Breast epithelium (tissue), 4 donors: ENCODE measurements at regions not wholly inside any gene's neighbourhood (a gene's known extent, or its start where the extent isn't known, plus 50 kb on each side); places are given as distances from the start of the nearest gene placed in this dataset.

Experiments
- DNase-seq, 2 donors: peaks; one replicate each; pipeline ENCODE4 v3.0.0-alpha.2; 2019; ENCODE audit warnings: low spot score in 2 of 2
- H3K27ac ChIP-seq, 2 donors: fragments of 200-600 bp; sonication (generic) in 1 of 2; one replicate each; pipeline ENCODE4 v1.5.1; 2016 to 2019; ENCODE audit warnings: mild to moderate bottlenecking in 1 of 2
- H3K27me3 ChIP-seq, 2 donors: fragments of 200-600 bp; sonication (generic) in 1 of 2; one replicate each; pipeline versions ENCODE4 v1.5.1 to v1.6.0; 2017 to 2019; ENCODE audit warnings: control low read depth in 1 of 2, mild to moderate bottlenecking in 1 of 2
- H3K36me3 ChIP-seq: fragments of 200-600 bp; one replicate; pipeline ENCODE4 v1.5.1; 2019
- H3K4me1 ChIP-seq, 2 donors: fragments of 200-600 bp; sonication (generic); one replicate each; pipeline ENCODE4 v1.5.1; 2016 to 2019; ENCODE audit warnings: control low read depth in 1 of 2
- H3K4me3 ChIP-seq, 3 donors: fragments of 200-600 bp; sonication (generic); 1 replicate in 2 of 3; 2 replicates in 1 of 3; pipeline ENCODE4 v1.5.1; 2016 to 2019; ENCODE audit warnings: mild to moderate bottlenecking in 3 of 3, moderate library complexity in 2 of 3
- H3K9me3 ChIP-seq, 2 donors: fragments of 200-600 bp; sonication (generic) in 1 of 2; one replicate each; pipeline ENCODE4 v1.5.1; 2016 to 2019; ENCODE audit warnings: control low read depth in 1 of 2
- POLR2A ChIP-seq: fragments of 450-650 bp; IDR thresholded peaks from one replicate; pipeline ENCODE4 v1.6.1; 2016; ENCODE audit warnings: antibody characterized with exemption, mild to moderate bottlenecking, moderate library complexity
- POLR2AphosphoS5 ChIP-seq, 3 donors: sonication (generic); formaldehyde crosslinking; IDR thresholded peaks; one replicate each; pipeline ENCODE4 v1.6.1; 2017; ENCODE audit warnings: antibody characterized with exemption in 3 of 3
- intact Hi-C: fragments of 100-400 bp; cut with DNase I; formaldehyde crosslinking; loops from one replicate; pipeline ENCODE4 v1.15.1; 2023; ENCODE audit warnings: low total_unique reads
- TF ChIP-seq, protein P1 (sequence below), 3 donors: fragments of 450-650 bp; IDR thresholded peaks; one replicate each; pipeline ENCODE4 v1.5.1; 2016 to 2017; ENCODE audit warnings: antibody characterized with exemption in 3 of 3, mild to moderate bottlenecking in 3 of 3, moderate library complexity in 3 of 3

DNA sequence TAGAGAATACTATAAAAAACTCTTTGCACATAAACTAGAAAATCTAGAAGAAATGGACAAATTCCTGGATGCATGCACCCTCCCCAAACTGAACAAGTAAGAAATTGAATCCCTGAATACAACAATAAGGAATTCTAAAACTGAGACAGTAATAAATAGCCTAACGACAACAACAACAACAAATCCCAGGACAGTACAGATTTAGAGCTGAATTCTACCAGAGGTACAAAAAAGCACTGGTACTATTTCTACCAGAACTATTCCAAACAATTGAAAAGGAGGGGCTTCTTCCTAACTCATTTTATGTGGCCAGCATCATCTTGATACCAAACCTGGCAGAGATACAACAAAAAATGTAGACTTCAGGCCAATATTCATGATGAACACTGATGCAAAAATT is 394.4 kb upstream of the RORB start:
- Histone ChIP-seq H3K27me3 (no peaks in the 10 kb centered on the region), H3K4me1 (no peaks in the 10 kb centered on the region), H3K36me3 (no peaks in the 10 kb centered on the region), H3K4me3 (no peak overlapping the region), H3K27ac (no peak overlapping the region), H3K9me3 (no peaks in the 10 kb centered on the region)
- no peak for DNase-seq
- TF ChIP-seq POLR2A (no peak), POLR2AphosphoS5 (IDR thresholded peaks at IDR 0.05) (no peak)
- TF ChIP-seq, protein P1, sequence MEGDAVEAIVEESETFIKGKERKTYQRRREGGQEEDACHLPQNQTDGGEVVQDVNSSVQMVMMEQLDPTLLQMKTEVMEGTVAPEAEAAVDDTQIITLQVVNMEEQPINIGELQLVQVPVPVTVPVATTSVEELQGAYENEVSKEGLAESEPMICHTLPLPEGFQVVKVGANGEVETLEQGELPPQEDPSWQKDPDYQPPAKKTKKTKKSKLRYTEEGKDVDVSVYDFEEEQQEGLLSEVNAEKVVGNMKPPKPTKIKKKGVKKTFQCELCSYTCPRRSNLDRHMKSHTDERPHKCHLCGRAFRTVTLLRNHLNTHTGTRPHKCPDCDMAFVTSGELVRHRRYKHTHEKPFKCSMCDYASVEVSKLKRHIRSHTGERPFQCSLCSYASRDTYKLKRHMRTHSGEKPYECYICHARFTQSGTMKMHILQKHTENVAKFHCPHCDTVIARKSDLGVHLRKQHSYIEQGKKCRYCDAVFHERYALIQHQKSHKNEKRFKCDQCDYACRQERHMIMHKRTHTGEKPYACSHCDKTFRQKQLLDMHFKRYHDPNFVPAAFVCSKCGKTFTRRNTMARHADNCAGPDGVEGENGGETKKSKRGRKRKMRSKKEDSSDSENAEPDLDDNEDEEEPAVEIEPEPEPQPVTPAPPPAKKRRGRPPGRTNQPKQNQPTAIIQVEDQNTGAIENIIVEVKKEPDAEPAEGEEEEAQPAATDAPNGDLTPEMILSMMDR (IDR thresholded peaks at IDR 0.05): no peak
- intact Hi-C loops: no loop called here

DNA sequence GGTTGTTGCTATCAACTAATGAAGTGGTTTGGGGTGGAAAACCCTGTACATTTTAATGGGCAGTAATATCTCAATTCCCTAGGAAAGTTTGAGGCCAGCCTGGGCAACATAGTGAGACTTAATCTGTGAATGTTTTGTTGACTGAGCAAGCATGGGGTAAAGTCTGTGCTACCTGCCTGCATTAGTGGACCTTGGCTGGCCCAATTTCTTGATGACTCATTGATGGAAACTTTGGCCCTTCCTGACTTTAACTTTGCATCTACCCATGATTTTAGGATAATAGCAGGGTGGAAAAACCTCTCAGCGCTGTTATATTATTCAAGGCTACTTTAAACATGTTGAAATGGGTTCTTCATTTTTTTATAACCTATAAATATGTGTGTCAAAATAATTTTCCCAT is 389.4 kb upstream of the RORB start:
- DNase-seq: no peak
- Histone ChIP-seq H3K27me3 (no peaks in the 10 kb centered on the region), H3K27ac (no peak overlapping the region), H3K4me3 (no peak overlapping the region), H3K4me1 (no peaks in the 10 kb centered on the region), H3K9me3 (no peaks in the 10 kb centered on the region), H3K36me3 (no peaks in the 10 kb centered on the region)
- TF ChIP-seq POLR2AphosphoS5 (IDR thresholded peaks at IDR 0.05): no peak
- TF ChIP-seq POLR2A: no peak
- TF ChIP-seq, protein P1 (IDR thresholded peaks at IDR 0.05): no peak
- intact Hi-C loops: no loop called here

- H3K4me1 ChIP-seq: no peaks in the 10 kb centered on the region
- intact Hi-C loops: no loop called here
- H3K27me3 ChIP-seq: no peaks in the 10 kb centered on the region
- H3K9me3 ChIP-seq: no peaks in the 10 kb centered on the region
- H3K27ac ChIP-seq: no peak overlapping the region
- H3K36me3 ChIP-seq: no peaks in the 10 kb centered on the region
- H3K4me3 ChIP-seq: no peak overlapping the region
- TF ChIP-seq, protein P1 (IDR thresholded peaks at IDR 0.05): no peak
- TF ChIP-seq POLR2A (no peak), POLR2AphosphoS5 (IDR thresholded peaks at IDR 0.05) (no peak)
- DNase-seq: no peak
These were observed 381.2 kb upstream of the RORB start for GRCh38 chr9:74115976-74116375.

DNA sequence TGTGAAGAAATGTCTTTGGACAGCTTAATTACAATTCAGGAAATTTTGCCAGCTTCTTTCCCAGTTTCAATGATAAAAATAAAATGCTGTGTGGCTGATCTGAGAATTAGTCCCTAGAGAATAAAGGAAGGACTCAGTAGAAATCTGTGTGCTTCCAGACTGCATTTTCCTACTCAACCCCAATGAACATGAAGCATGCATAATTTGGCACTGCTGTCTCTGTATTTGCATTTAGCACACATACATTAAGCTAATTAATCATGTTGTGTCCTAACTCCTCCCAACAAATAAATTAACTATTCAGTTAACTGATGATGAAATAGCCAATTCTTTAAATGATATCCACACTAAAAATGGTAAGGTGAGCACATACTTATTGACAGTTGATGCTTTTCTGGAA is 380.0 kb upstream of the RORB start:
- no peak for DNase-seq
- no peaks in the 10 kb centered on the region for H3K36me3 ChIP-seq
- intact Hi-C loops: no loop called here
- H3K4me1 ChIP-seq: no peaks in the 10 kb centered on the region
- no peak overlapping the region for H3K4me3 ChIP-seq
- no peak overlapping the region for H3K27ac ChIP-seq
- no peaks in the 10 kb centered on the region for H3K27me3 ChIP-seq
- H3K9me3 ChIP-seq: no peaks in the 10 kb centered on the region
- TF ChIP-seq POLR2A: no peak
- TF ChIP-seq POLR2AphosphoS5 (IDR thresholded peaks at IDR 0.05): no peak
- TF ChIP-seq, protein P1 (IDR thresholded peaks at IDR 0.05): no peak

GRCh38 chr9:74117731-74118130 is 379.4 kb upstream of the RORB start:
- Histone ChIP-seq H3K36me3 (no peaks in the 10 kb centered on the region), H3K9me3 (no peaks in the 10 kb centered on the region), H3K27me3 (no peaks in the 10 kb centered on the region), H3K4me1 (no peaks in the 10 kb centered on the region), H3K4me3 (no peak overlapping the region), H3K27ac (no peak overlapping the region)
- DNase-seq: no peak
- intact Hi-C loops: no loop called here
- TF ChIP-seq POLR2AphosphoS5 (IDR thresholded peaks at IDR 0.05): no peak
- TF ChIP-seq, protein P1 (IDR thresholded peaks at IDR 0.05): no peak
- TF ChIP-seq POLR2A: no peak
